Thoracic aorta (tissue), 2 donors: ENCODE measurements at regions not wholly inside any gene's neighbourhood (a gene's known extent, or its start where the extent isn't known, plus 50 kb on each side); places are given as distances from the start of the nearest gene placed in this dataset.

Experiments used
- ATAC-seq: fragments of 150-250 bp; one replicate; pipeline ENCODE4 v1.8.0; 2017; ENCODE audit warnings: low read depth; ENCODE audit not compliant: insufficient number of reproducible peaks, low FRiP score
- DNase-seq: peaks from one replicate; pipeline ENCODE4 v3.0.0-alpha.2; 2020; ENCODE audit warnings: low spot score
- H3K27ac ChIP-seq, 2 donors: fragments of 200-600 bp; sonication (generic); 1 replicate in 1 of 2; 2 replicates in 1 of 2; pipeline ENCODE4 v1.5.1; 2016; ENCODE audit warnings: mild to moderate bottlenecking in 2 of 2, moderate library complexity in 2 of 2
- H3K27me3 ChIP-seq: fragments of 200-600 bp; sonication (generic); replicated peaks from 2 replicates; pipeline ENCODE4 v1.6.0; 2016; ENCODE audit warnings: mild to moderate bottlenecking; ENCODE audit not compliant: insufficient read depth
- H3K36me3 ChIP-seq: fragments of 200-600 bp; sonication (generic); one replicate; pipeline ENCODE4 v1.5.1; 2016
- H3K4me1 ChIP-seq, 2 donors: fragments of 200-600 bp; sonication (generic); 1 replicate in 1 of 2; 2 replicates in 1 of 2; pipeline versions ENCODE4 v1.5.1 to v1.6.0; 2016; ENCODE audit warnings: low read depth in 2 of 2, mild to moderate bottlenecking in 1 of 2; ENCODE audit not compliant: control insufficient read depth in 1 of 2
- H3K4me3 ChIP-seq: fragments of 200-600 bp; sonication (generic); 2 replicates; pipeline ENCODE4 v1.5.1; 2016; ENCODE audit warnings: mild to moderate bottlenecking
- H3K9me3 ChIP-seq: fragments of 200-600 bp; sonication (generic); 2 replicates; pipeline ENCODE4 v1.5.1; 2016
- TF ChIP-seq, protein P1 (sequence below): fragments of 200-600 bp; sonication (generic); IDR thresholded peaks from one replicate; pipeline ENCODE4 v1.5.1; 2019; ENCODE audit warnings: antibody characterized with exemption

DNA sequence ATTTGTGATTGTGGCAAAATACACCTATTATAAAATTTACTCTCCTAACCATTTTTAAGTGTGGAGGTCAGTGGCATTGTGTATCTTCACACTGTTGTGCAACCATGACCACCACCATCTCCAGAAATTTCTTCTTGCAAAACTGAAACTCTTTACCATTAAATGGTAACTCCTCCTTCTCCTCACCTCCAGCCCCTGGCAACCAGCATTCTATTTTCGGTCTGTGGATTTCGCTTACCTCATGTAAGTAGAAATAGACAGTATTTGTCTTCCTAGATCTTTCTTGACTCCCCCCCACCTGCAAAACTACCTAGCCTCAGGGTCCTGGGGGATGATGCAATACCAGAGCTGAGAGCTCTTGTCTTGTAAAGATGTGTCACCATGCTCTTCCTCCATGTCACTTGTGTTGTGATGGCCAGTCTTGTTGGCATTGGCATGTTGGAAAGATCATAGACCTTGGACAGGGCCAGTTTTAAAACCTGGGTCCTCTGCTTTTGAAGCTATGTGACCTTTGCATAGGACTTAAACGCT, 71.1 kb upstream of the EMX2 start:
- TF ChIP-seq, protein P1, sequence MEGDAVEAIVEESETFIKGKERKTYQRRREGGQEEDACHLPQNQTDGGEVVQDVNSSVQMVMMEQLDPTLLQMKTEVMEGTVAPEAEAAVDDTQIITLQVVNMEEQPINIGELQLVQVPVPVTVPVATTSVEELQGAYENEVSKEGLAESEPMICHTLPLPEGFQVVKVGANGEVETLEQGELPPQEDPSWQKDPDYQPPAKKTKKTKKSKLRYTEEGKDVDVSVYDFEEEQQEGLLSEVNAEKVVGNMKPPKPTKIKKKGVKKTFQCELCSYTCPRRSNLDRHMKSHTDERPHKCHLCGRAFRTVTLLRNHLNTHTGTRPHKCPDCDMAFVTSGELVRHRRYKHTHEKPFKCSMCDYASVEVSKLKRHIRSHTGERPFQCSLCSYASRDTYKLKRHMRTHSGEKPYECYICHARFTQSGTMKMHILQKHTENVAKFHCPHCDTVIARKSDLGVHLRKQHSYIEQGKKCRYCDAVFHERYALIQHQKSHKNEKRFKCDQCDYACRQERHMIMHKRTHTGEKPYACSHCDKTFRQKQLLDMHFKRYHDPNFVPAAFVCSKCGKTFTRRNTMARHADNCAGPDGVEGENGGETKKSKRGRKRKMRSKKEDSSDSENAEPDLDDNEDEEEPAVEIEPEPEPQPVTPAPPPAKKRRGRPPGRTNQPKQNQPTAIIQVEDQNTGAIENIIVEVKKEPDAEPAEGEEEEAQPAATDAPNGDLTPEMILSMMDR = no peak
- Histone ChIP-seq H3K27me3 (no peaks in the 10 kb centered on the region), H3K4me3 (no peak overlapping the region), H3K4me1 (no peaks in the 10 kb centered on the region), H3K27ac (no peak overlapping the region), H3K36me3 (no peaks in the 10 kb centered on the region), H3K9me3 (no peaks in the 10 kb centered on the region)
- DNase-seq (no peak), ATAC-seq (no peak)

DNA sequence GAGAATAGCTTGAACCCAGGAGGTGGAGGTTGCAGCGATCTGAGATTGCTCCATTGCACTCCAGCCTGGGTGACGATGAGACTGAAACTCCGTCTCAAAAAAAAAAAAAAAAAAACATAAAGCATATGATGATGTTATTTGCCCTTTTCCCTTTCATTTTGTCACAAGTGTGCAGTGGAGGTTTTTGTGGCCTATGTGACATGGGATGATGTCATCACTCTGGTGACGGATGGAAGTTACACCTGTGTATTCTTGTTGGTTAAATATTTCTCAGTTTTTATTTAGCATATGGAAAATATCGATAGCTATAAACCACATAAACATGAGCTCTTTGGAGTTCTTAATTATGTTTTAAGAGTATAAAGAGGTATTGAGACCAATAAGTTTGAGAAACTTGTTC, 71.8 kb upstream of the EMX2 start:
- Histone ChIP-seq H3K27me3 (no peaks in the 10 kb centered on the region), H3K27ac (no peak overlapping the region)

DNA sequence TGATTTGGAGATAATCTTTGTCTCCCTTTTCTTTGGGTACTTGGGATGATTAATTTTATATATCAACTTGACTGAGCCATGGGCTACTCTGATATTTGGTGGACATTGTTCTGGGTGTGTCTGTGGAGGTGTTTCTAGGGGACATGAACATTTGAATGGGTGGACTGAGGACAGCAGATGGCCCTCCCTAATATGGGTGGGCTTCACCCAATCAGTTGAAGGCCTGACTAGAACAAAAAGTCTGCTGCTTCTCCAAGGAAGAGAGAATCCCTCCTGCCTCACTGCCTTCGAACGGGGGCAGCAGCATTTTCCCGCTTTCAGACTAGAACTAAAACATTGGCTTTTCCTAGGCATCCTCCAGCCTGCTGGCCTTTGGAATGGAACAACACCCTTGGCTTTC, 73.9 kb upstream of the EMX2 start:
- no peak for DNase-seq
- H3K4me1 ChIP-seq = no peaks in the 10 kb centered on the region

More for the DNA sequence above, 71.8 kb upstream of the EMX2 start:
- H3K4me1 ChIP-seq = no peaks in the 10 kb centered on the region
- H3K36me3 ChIP-seq = no peaks in the 10 kb centered on the region
- ATAC-seq (no peak), DNase-seq (no peak)
- no peaks in the 10 kb centered on the region for H3K9me3 ChIP-seq
- TF ChIP-seq, protein P1 = no peak
- H3K4me3 ChIP-seq = no peak overlapping the region

DNA sequence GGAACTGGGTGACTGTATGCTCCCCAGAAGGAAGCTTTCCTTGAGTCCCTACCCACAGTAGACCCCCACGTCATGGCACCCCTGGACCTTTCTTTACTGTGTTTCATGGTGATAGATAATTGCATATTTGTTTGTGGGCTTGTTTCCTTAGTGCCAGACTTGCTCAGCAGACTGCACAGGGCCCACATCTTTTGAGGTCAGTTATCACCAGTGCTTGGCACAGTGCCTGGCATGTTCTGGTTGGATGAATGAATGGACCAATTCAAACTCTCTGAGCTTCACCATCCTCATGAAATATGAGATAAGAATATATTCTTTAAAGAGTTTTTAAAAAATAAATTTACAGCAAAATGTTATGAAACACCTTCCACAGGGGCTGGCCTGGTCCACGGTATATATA, 78.4 kb upstream of the EMX2 start:
- no peak for DNase-seq

More for the DNA sequence above, 73.9 kb upstream of the EMX2 start:
- Histone ChIP-seq H3K36me3 (no peaks in the 10 kb centered on the region), H3K4me3 (no peak overlapping the region), H3K27ac (no peak overlapping the region), H3K27me3 (no peaks in the 10 kb centered on the region), H3K9me3 (no peaks in the 10 kb centered on the region)
- ATAC-seq = no peak
- TF ChIP-seq, protein P1 = no peak

DNA sequence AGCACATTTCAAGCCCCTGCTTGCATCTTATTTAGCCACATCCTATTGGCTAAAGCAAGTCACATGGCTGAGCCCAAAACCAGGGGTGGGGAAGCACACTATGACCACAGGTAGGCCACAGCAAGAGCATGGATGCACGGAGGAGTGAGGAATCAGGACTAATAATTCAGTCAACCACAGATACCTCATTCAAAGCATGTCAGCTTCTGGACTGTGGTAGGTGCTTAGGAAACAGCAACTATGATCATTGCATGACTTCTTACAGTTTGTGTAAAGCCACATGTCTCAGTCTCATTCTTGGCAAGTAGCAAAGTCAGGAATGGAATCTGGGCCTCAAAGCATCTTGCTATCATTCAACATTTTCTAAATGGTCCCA, 79.0 kb upstream of the EMX2 start:
- no peaks in the 10 kb centered on the region for H3K27me3 ChIP-seq
- no peaks in the 10 kb centered on the region for H3K36me3 ChIP-seq
- H3K9me3 ChIP-seq = no peaks in the 10 kb centered on the region
- DNase-seq (no peak), ATAC-seq (no peak)
- peaks cover 5 to 20% of the 10 kb centered on the region in 2 donors for H3K4me1 ChIP-seq
- H3K4me3 ChIP-seq = no peak overlapping the region
- TF ChIP-seq, protein P1 = no peak
- H3K27ac ChIP-seq = no peak overlapping the region

More for the DNA sequence above, 78.4 kb upstream of the EMX2 start:
- Histone ChIP-seq H3K27me3 (no peaks in the 10 kb centered on the region), H3K4me1 (peaks cover 5 to 18% of the 10 kb centered on the region in 2 donors), H3K9me3 (no peaks in the 10 kb centered on the region), H3K4me3 (no peak overlapping the region), H3K27ac (no peak overlapping the region), H3K36me3 (no peaks in the 10 kb centered on the region)
- ATAC-seq = no peak
- TF ChIP-seq, protein P1 = no peak
